ENCODE measurements at regions not wholly inside any gene's neighbourhood (a gene's known extent, or its start where the extent isn't known, plus 50 kb on each side); places are given as distances from the start of the nearest gene placed in this dataset.

GRCh38 chr12:61524851-61525250 is 735.4 kb upstream of the USP15 start:
- CTCF ChIA-PET (ENCODE audit: unreplicated experiment), result interaction anchor here (0.9 kb wide), 1 partner anchor 12 kb away, joined by 3 read pairs; no protein-coding TSS in a partner anchor
- Histone ChIP-seq H3K27ac (ENCODE audit: low read depth, low read length, poor library complexity, severe bottlenecking) (peak overlapping the region; percentile 97), H3K79me2 (ENCODE audit: insufficient read depth, low read depth, low read length) (no peaks in the 10 kb centered on the region), H3K36me3 (ENCODE audit: insufficient read depth, low read length) (peaks cover under 1% of the 10 kb centered on the region; the same call in 1 of the 2 replicates), H3K9me2 (ENCODE audit: insufficient read depth, low read length) (no peaks in the 10 kb centered on the region), H3K4me2 (ENCODE audit: low read length) (peak overlapping the region; percentile 83), H3K4me3 (ENCODE audit: low read depth, low read length, poor library complexity, severe bottlenecking) (peak overlapping the region; percentile 60), H4K20me1 (ENCODE audit: insufficient read depth, low read length) (no peaks in the 10 kb centered on the region), H3K4me1 (ENCODE audit: insufficient read depth, low read length, poor library complexity, severe bottlenecking) (peaks cover 88% of the 10 kb centered on the region), H3K9me3 (ENCODE audit: low read length) (0 out of 2 replicates have a peak, but pooled peaks cover 8% of the 10 kb centered on the region), H2AFZ (ENCODE audit: low read length) (peak overlapping the region; percentile 54)
- no TSS peak for BruUV-seq (replicated peaks)
- TF ChIP-seq CTCF (conservative IDR thresholded peaks at IDR 0.05; ENCODE audit: low read length), result no peak
- no peak for TF ChIP-seq EZH2phosphoT487 (IDR thresholded peaks at IDR 0.05; ENCODE audit: borderline replicate concordance, low read depth, low read length)
- peak; percentile 81 for DNase-seq (ENCODE audit: low spot score)
- POLR2A ChIA-PET, result interaction anchor here (0.6 to 8.2 kb wide), 7 partner anchors 10 to 228 kb away, joined by 3 to 104 read pairs (median 11); no protein-coding TSS in a partner anchor
- intact Hi-C loops (cut with micrococcal nuclease; ENCODE audit: unreplicated experiment), result loop anchor here (5.0 to 10.0 kb wide), 5 partner anchors 38 to 1928 kb away; partner anchors contain the start of genes MON2, SLC16A7 and USP15

GRCh38 chr12:61525331-61525730 is 734.9 kb upstream of the USP15 start:
- Histone ChIP-seq H3K9me3 (ENCODE audit: low read length) (peaks cover 10% of the 10 kb centered on the region; the same call in 1 of the 2 replicates), H3K4me3 (ENCODE audit: low read depth, low read length, poor library complexity, severe bottlenecking) (peak overlapping the region; percentile 60), H2AFZ (ENCODE audit: low read length) (peak overlapping the region; percentile 54; the same call in 1 of the 2 replicates), H3K27ac (ENCODE audit: low read depth, low read length, poor library complexity, severe bottlenecking) (peak overlapping the region; percentile 97), H3K9me2 (ENCODE audit: insufficient read depth, low read length) (no peaks in the 10 kb centered on the region), H3K79me2 (ENCODE audit: insufficient read depth, low read depth, low read length) (no peaks in the 10 kb centered on the region), H3K4me2 (ENCODE audit: low read length) (peak overlapping the region; percentile 83), H3K36me3 (ENCODE audit: insufficient read depth, low read length) (peaks cover 5% of the 10 kb centered on the region; the same call in 1 of the 2 replicates), H4K20me1 (ENCODE audit: insufficient read depth, low read length) (no peaks in the 10 kb centered on the region), H3K4me1 (ENCODE audit: insufficient read depth, low read length, poor library complexity, severe bottlenecking) (peaks cover 86% of the 10 kb centered on the region)
- TF ChIP-seq EZH2phosphoT487 (IDR thresholded peaks at IDR 0.05; ENCODE audit: borderline replicate concordance, low read depth, low read length), result no peak
- no peak for TF ChIP-seq CTCF (conservative IDR thresholded peaks at IDR 0.05; ENCODE audit: low read length)
- peak; percentile 57 for DNase-seq (ENCODE audit: low spot score)
- intact Hi-C loops (cut with micrococcal nuclease; ENCODE audit: unreplicated experiment), result loop anchor here (5.0 to 10.0 kb wide), 3 partner anchors 939 to 1928 kb away; partner anchors contain the start of genes MON2 and SLC16A7
- POLR2A ChIA-PET, result interaction anchor here (0.6 to 8.2 kb wide), 7 partner anchors 10 to 714 kb away, joined by 3 to 104 read pairs (median 7); no protein-coding TSS in a partner anchor
- CTCF ChIA-PET (ENCODE audit: unreplicated experiment), result interaction anchor here (0.9 kb wide), 1 partner anchor 13 kb away, joined by 3 read pairs; no protein-coding TSS in a partner anchor
- BruUV-seq (replicated peaks), result no TSS peak

- peaks cover 10% of the 10 kb centered on the region; the same call in 1 of the 2 replicates for H3K36me3 ChIP-seq (ENCODE audit: insufficient read depth, low read length)
- TF ChIP-seq EZH2phosphoT487 (IDR thresholded peaks at IDR 0.05; ENCODE audit: borderline replicate concordance, low read depth, low read length) (no peak), CTCF (conservative IDR thresholded peaks at IDR 0.05; ENCODE audit: low read length) (no peak)
- no peak for DNase-seq (ENCODE audit: low spot score)
- H3K27ac ChIP-seq (ENCODE audit: low read depth, low read length, poor library complexity, severe bottlenecking), result no peak overlapping the region
- H3K9me3 ChIP-seq (ENCODE audit: low read length), result peaks cover 10% of the 10 kb centered on the region; the same call in 1 of the 2 replicates
- no TSS peak for BruUV-seq (replicated peaks)
- peaks cover 42% of the 10 kb centered on the region for H3K4me1 ChIP-seq (ENCODE audit: insufficient read depth, low read length, poor library complexity, severe bottlenecking)
- intact Hi-C loops (cut with micrococcal nuclease; ENCODE audit: unreplicated experiment), result loop anchor here (10.0 kb wide), 1 partner anchor 206 kb away; no protein-coding TSS in a partner anchor
- no peak overlapping the region for H3K4me2 ChIP-seq (ENCODE audit: low read length)
- H2AFZ ChIP-seq (ENCODE audit: low read length), result peak overlapping the region; percentile 42; the same call in 1 of the 2 replicates
- H3K9me2 ChIP-seq (ENCODE audit: insufficient read depth, low read length), result no peaks in the 10 kb centered on the region
- ChIA-PET POLR2A (interaction anchor here (0.6 to 1.4 kb wide), 5 partner anchors 9 to 1927 kb away, joined by 3 to 4 read pairs (median 3); no protein-coding TSS in a partner anchor), CTCF (ENCODE audit: unreplicated experiment) (no interaction called here)
- H3K4me3 ChIP-seq (ENCODE audit: low read depth, low read length, poor library complexity, severe bottlenecking), result no peak overlapping the region
- H3K79me2 ChIP-seq (ENCODE audit: insufficient read depth, low read depth, low read length), result no peaks in the 10 kb centered on the region
- no peaks in the 10 kb centered on the region for H4K20me1 ChIP-seq (ENCODE audit: insufficient read depth, low read length)
These were observed 729.7 kb upstream of the USP15 start for GRCh38 chr12:61530456-61530855.

All from OCI-LY7 (cell line).